KBM-7 (cell line): ENCODE measurements at regions not wholly inside any gene's neighbourhood (a gene's known extent, or its start where the extent isn't known, plus 50 kb on each side); places are given as distances from the start of the nearest gene placed in this dataset.

ENCODE experiments used
- DNase-seq: peaks from one replicate; pipeline ENCODE4 v3.0.0-alpha.2; 2015
- in situ Hi-C: fragments of 300-500 bp; cut with MboI; formaldehyde crosslinking; loops from 2 replicates; pipeline ENCODE4 v1.14.3; 2020; ENCODE audit warnings: low sequenced_read_pairs, low pct_unique_long_range_greater_than_20kb, mixed read lengths

GRCh38 chr7:15778191-15778590, 91.7 kb upstream of the MEOX2 start:
- peak; percentile 45 for DNase-seq
- in situ Hi-C loops, result no loop called here

GRCh38 chr7:15765753-15766152, 79.3 kb upstream of the MEOX2 start:
- DNase-seq, result no peak
- in situ Hi-C loops, result no loop called here

GRCh38 chr7:15764851-15765382, 78.4 kb upstream of the MEOX2 start:
- no peak for DNase-seq
- in situ Hi-C loops, result no loop called here

DNA sequence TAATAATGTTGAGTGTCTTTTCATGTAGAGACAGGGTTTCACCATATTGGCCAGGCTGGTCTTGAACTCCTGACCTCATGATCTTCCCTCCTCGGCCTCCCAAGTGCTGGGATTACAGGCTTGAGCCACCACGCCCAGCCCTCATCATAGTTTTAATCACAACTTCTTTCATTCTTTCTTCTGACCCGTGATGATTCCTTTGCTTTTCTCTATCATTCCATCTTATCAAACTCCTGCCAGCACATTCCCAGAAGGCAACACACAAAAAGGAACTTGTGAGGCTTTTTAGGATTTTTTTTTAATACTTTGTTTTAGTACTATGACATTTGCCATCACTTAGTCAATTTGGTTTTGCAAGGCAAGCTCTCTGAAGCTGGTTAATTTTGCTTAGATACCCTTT, 77.5 kb upstream of the MEOX2 start:
- DNase-seq, result no peak
- in situ Hi-C loops, result no loop called here

DNA sequence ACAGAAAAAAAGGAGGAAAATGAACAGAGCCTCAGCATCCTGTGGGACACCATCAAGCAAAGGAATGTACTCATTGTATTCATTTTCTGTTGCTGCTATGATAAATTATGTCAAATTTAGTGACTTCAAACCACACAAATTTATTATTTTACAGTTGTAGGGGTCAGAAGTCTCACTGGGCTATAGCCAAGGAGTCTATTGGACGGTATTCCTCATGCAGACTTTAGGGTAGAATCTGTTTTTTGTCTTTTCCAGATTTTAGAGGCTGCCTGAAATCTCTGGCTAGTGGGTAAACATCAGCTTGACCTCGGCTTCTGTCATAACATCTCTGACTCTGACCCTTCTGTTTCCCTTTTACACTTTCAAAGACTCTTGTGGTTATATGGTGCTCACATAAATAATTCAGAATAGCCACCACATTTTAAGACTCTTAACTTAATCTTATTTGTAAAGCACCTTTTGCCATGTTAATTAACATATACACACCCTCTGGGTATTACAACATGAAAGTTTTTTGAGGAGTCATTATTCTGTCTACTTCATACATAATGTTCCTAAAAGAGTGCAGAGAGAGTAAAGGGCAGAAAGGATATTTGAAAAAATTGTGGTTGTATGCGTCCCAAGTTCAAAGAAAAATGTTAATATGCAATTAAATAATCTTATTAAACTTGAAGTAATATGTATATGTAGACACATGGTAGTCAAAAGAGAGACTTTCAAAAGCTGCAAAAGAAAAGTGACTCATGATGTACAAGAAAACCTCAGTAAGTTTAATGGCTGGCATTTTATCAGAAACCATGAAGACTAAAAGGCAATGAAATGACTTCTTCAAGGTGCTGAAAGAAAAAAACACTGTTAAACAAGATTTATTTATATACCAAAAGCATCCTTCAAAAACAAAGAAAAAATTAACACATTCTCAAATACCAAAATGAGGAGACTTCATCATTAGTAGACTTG, 70.8 kb upstream of the MEOX2 start:
- DNase-seq, result no peak
- in situ Hi-C loops, result no loop called here

- no peak for DNase-seq
- in situ Hi-C loops, result no loop called here
Measured at GRCh38 chr7:15755061-15755460, 68.6 kb upstream of the MEOX2 start.

DNA sequence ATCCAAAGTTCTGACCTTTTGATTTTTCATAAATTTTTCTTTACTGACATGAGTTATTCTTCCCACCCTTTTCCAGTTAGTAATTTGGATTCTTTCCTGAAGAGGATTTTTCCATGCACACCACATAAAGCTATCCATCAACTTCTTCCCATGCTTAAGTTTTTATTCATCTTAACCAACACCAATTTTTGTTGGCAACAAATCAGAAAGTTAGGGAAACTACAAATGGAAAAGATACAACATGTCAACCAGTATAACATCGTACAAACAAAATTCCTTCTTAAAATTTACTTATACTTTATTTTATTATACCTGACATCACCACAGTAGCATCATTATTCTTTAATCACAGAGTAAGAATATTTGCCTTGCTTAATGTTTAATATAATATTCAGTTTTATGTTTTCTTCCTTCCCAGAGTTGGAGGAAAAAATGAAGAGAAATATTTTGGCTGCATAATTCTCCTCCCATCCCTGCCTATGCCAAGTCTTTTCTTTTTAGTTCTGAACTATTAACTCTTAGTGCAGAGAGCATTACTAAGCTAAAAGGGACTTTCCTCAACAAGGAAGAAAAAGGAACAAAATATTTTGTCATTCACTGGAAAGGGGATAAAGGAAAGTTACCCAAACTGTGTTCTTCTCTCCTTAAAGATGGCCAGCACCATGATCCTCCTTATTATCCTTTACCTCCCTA, 67.5 kb upstream of the MEOX2 start:
- in situ Hi-C loops, result no loop called here
- DNase-seq, result no peak

GRCh38 chr7:15752377-15752776, 65.9 kb upstream of the MEOX2 start:
- in situ Hi-C loops, result no loop called here
- no peak for DNase-seq

GRCh38 chr7:15751191-15751701, 64.8 kb upstream of the MEOX2 start:
- in situ Hi-C loops, result no loop called here

DNA sequence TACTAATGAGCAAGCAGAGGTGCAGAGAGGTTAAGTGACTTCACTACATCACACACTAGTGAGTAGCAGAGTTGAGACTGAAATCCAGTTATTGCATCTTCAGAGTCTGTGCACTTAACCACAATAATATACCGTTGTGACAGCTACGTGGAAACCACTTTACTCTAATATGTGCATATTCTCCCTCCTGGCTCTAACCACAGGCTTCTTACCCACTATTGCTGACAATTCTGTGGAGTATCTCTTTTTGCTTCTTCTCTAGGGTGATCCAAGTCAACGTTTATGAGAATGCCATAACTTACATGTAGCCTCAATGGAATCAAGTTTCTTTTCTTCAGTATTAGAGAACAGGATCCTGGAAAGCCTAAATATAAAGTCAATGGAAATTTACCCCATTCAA, 64.2 kb upstream of the MEOX2 start:
- no peak for DNase-seq
- in situ Hi-C loops, result no loop called here

More at GRCh38 chr7:15751191-15751701, 64.8 kb upstream of the MEOX2 start:
- no peak for DNase-seq

GRCh38 chr7:15749631-15750030, 63.1 kb upstream of the MEOX2 start:
- in situ Hi-C loops, result no loop called here
- DNase-seq, result no peak

DNA sequence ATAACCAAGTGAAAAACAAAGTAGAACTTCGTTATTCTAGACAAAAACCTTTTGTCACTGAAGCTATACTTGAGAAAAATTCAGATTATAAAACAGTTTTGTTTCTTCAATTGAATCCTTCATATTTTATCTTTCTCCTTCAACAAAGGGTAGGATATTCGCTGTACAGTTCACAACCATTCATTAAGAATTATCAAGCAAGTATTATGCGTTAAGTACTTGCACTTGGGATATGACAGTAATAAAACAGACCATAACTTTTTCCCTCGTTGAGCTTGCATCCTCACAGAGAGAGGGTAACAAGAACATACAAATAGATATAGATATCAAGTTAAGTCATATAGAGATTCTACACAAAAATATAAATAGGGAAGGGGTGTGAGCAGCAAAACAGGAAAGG, 61.2 kb upstream of the MEOX2 start:
- DNase-seq, result no peak
- in situ Hi-C loops, result no loop called here

GRCh38 chr7:15747301-15747700, 60.8 kb upstream of the MEOX2 start:
- in situ Hi-C loops, result no loop called here
- DNase-seq, result no peak

GRCh38 chr7:15743926-15744480, 57.5 kb upstream of the MEOX2 start:
- in situ Hi-C loops, result no loop called here
- DNase-seq, result no peak

DNA sequence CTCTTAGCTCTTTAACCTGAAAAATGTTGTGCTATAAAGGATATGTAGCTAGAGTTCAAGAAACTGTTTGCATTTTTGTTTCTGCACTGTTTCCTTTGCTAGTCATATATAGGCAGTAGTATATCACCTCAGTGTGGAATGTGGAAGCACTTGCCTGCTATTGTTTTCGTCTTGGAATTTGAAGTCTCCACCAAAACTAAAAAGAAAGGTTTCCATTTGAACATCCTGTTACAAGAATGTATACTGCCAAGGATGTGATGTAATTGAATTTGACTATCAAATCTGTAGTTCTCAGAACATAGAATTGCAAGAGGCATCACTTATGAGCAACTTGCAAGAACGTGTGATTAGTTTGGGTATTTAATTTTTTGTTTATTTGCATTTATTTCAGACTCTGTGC, 51.1 kb upstream of the MEOX2 start:
- in situ Hi-C loops, result no loop called here
- no peak for DNase-seq
